Lung (tissue), 11 donors: ENCODE measurements at regions not wholly inside any gene's neighbourhood (a gene's known extent, or its start where the extent isn't known, plus 50 kb on each side); places are given as distances from the start of the nearest gene placed in this dataset.

ENCODE experiments used
- ATAC-seq: fragments of 200-7000 bp; cut with Tn5 transposase; one replicate; pipeline ENCODE4 v1.9.1; 2020; ENCODE audit warnings: moderate number of reproducible peaks; ENCODE audit not compliant: insufficient read depth, low FRiP score
- DNase-seq, 3 donors: peaks; one replicate each; pipeline ENCODE4 v3.0.0-alpha.2; 2013 to 2017
- H3K27ac ChIP-seq, 2 donors: one replicate each; pipeline ENCODE4 v1.5.1; 2013; ENCODE audit warnings: mild to moderate bottlenecking in 2 of 2, moderate library complexity in 2 of 2, control low read depth in 1 of 2, inconsistent platforms in 1 of 2, low read depth in 1 of 2, low read length in 1 of 2
- H3K27me3 ChIP-seq, 3 donors: one replicate each; pipeline ENCODE4 v1.5.1; 2013; ENCODE audit warnings: low read length in 2 of 3; ENCODE audit not compliant: control insufficient read depth in 3 of 3, insufficient read depth in 3 of 3
- H3K36me3 ChIP-seq, 4 donors: one replicate each; pipeline ENCODE4 v1.5.1; 2013; ENCODE audit warnings: low read length in 4 of 4, mild to moderate bottlenecking in 1 of 4, moderate library complexity in 1 of 4; ENCODE audit not compliant: control insufficient read depth in 4 of 4, insufficient read depth in 4 of 4
- H3K4me1 ChIP-seq, 5 donors: one replicate each; pipeline ENCODE4 v1.5.1; 2013; ENCODE audit warnings: low read length in 5 of 5, mild to moderate bottlenecking in 2 of 5, moderate library complexity in 1 of 5; ENCODE audit not compliant: control insufficient read depth in 5 of 5, insufficient read depth in 5 of 5
- H3K4me3 ChIP-seq: one replicate; pipeline ENCODE4 v1.5.1; 2013; ENCODE audit warnings: mild to moderate bottlenecking, control low read depth, moderate library complexity
- H3K9ac ChIP-seq, 2 donors: one replicate each; pipeline ENCODE4 v1.5.1; 2013; ENCODE audit warnings: low read length in 2 of 2, control low read depth in 1 of 2; ENCODE audit not compliant: insufficient read depth in 1 of 2
- H3K9me3 ChIP-seq, 4 donors: one replicate each; pipeline ENCODE4 v1.5.1; 2013; ENCODE audit warnings: low read length in 3 of 4, mild to moderate bottlenecking in 1 of 4, moderate library complexity in 1 of 4; ENCODE audit not compliant: control insufficient read depth in 4 of 4, insufficient read depth in 3 of 4
- CTCF ChIP-seq: IDR thresholded peaks from 2 replicates; pipeline ENCODE4 v1.5.1; 2012; ENCODE audit warnings: mild to moderate bottlenecking; ENCODE audit errors: control extremely low read depth, extremely low read depth
- WGBS, 2 donors: extraction: QIAGEN DNeasy Blood & Tissue Kit; methylation state at CpG; one replicate each; pipeline ENCODE4 v1.1.7; 2013; 5-methylcytosine and 5-hydroxymethylcytosine counted together
- donor health status: control.
- donor health status: control.
- donor health status: Bipolar disorder and iron deficiency.
- donor health status: healthy.
- donor health status: DM: yes; HTN: yes; CAD: no.

- 93 to 97% methylated on average over 8 of the region's 8 CpGs for WGBS, 2 donors
- H3K9ac ChIP-seq: no peak overlapping the region
- DNase-seq: no peak
- no peaks in the 10 kb centered on the region for H3K36me3 ChIP-seq
- no peak overlapping the region for H3K27ac ChIP-seq
- H3K9me3 ChIP-seq: no peaks in the 10 kb centered on the region
- peaks cover 0 to 3% (median 0%) of the 10 kb centered on the region in 5 donors for H3K4me1 ChIP-seq
- H3K27me3 ChIP-seq: peaks cover 0 to 4% (median 0%) of the 10 kb centered on the region in 3 donors
- TF ChIP-seq CTCF: no peak
- no peak for ATAC-seq
- no peak overlapping the region for H3K4me3 ChIP-seq
These were observed 622.5 kb downstream of the GALR1 start for GRCh38 chr18:77872166-77872565.

- no peak overlapping the region for H3K27ac ChIP-seq
- WGBS, 2 donors: 69 to 77% methylated on average over 16 of the region's 16 CpGs
- H3K4me3 ChIP-seq: no peak overlapping the region
- ATAC-seq: no peak
- H3K9me3 ChIP-seq: no peaks in the 10 kb centered on the region
- H3K27me3 ChIP-seq: peaks cover 0 to 2% (median 0%) of the 10 kb centered on the region in 3 donors
- H3K9ac ChIP-seq: no peak overlapping the region
- H3K36me3 ChIP-seq: no peaks in the 10 kb centered on the region
- TF ChIP-seq CTCF: no peak
- DNase-seq: no peak
- peaks cover 0 to 2% (median 0%) of the 10 kb centered on the region in 5 donors for H3K4me1 ChIP-seq
These were observed 626.7 kb downstream of the GALR1 start for GRCh38 chr18:77876319-77876865.

- WGBS, 2 donors: 86 to 93% methylated on average over 16 of the region's 16 CpGs
- Histone ChIP-seq H3K4me1 (peaks cover 0 to 2% (median 0%) of the 10 kb centered on the region in 5 donors), H3K9ac (no peak overlapping the region), H3K27ac (no peak overlapping the region), H3K27me3 (no peaks in the 10 kb centered on the region), H3K4me3 (no peak overlapping the region), H3K36me3 (no peaks in the 10 kb centered on the region), H3K9me3 (no peaks in the 10 kb centered on the region)
- ATAC-seq (no peak), DNase-seq (no peak)
- TF ChIP-seq CTCF: no peak
These were observed 630.2 kb downstream of the GALR1 start for GRCh38 chr18:77879829-77880228.

- peaks cover 0 to 3% (median 2%) of the 10 kb centered on the region in 3 donors for H3K27me3 ChIP-seq
- no peaks in the 10 kb centered on the region for H3K9me3 ChIP-seq
- H3K27ac ChIP-seq: no peak overlapping the region
- H3K4me3 ChIP-seq: no peak overlapping the region
- 89 to 91% methylated on average over 5 of the region's 5 CpGs for WGBS, 2 donors
- H3K4me1 ChIP-seq: no peaks in the 10 kb centered on the region
- no peaks in the 10 kb centered on the region for H3K36me3 ChIP-seq
- no peak overlapping the region for H3K9ac ChIP-seq
- DNase-seq (no peak), ATAC-seq (no peak)
- TF ChIP-seq CTCF: no peak
These were observed 634.8 kb downstream of the GALR1 start for GRCh38 chr18:77884454-77884853.
